ENCODE measurements at regions not wholly inside any gene's neighbourhood (a gene's known extent, or its start where the extent isn't known, plus 50 kb on each side); places are given as distances from the start of the nearest gene placed in this dataset.
A peak's percentile ranks its signal among the peaks of the same experiment; 100 is the strongest.

GRCh38 chr5:128774605-128775004, 190.7 kb upstream of the SLC27A6 start:
- Histone ChIP-seq H3K27me3 (ENCODE audit: control insufficient read depth in 3 of 3, insufficient read depth in 3 of 3, low read length in 3 of 3) (no peaks in the 10 kb centered on the region), H3K27ac (ENCODE audit: low read depth in 1 of 3, low read length in 2 of 3) (no peak overlapping the region), H3K4me1 (ENCODE audit: control insufficient read depth in 3 of 3, insufficient read depth in 2 of 3, low read depth in 1 of 3, low read length in 2 of 3) (no peaks in the 10 kb centered on the region), H3K9me3 (ENCODE audit: control insufficient read depth in 2 of 2, insufficient read depth in 1 of 2, low read depth in 1 of 2, low read length in 1 of 2) (no peaks in the 10 kb centered on the region), H3K36me3 (ENCODE audit: control insufficient read depth in 3 of 3, insufficient read depth in 2 of 3, low read depth in 1 of 3, low read length in 3 of 3) (no peaks in the 10 kb centered on the region), H3K4me3 (ENCODE audit: low read depth in 1 of 3, low read length in 3 of 3) (no peak overlapping the region)
- FAIRE-seq: no peak
- no peak for DNase-seq
- WGBS, 3 donors: 43 to 57% (median 53%) methylated on average over 7 of the region's 7 CpGs

- no peaks in the 10 kb centered on the region for H3K9me3 ChIP-seq (ENCODE audit: control insufficient read depth in 2 of 2, insufficient read depth in 1 of 2, low read depth in 1 of 2, low read length in 1 of 2)
- no peak overlapping the region for H3K27ac ChIP-seq (ENCODE audit: low read depth in 1 of 3, low read length in 2 of 3)
- no peaks in the 10 kb centered on the region for H3K27me3 ChIP-seq (ENCODE audit: control insufficient read depth in 3 of 3, insufficient read depth in 3 of 3, low read length in 3 of 3)
- H3K4me1 ChIP-seq (ENCODE audit: control insufficient read depth in 3 of 3, insufficient read depth in 2 of 3, low read depth in 1 of 3, low read length in 2 of 3): no peaks in the 10 kb centered on the region
- FAIRE-seq: no peak
- H3K4me3 ChIP-seq (ENCODE audit: low read depth in 1 of 3, low read length in 3 of 3): no peak overlapping the region
- no peak for DNase-seq
- no peaks in the 10 kb centered on the region for H3K36me3 ChIP-seq (ENCODE audit: control insufficient read depth in 3 of 3, insufficient read depth in 2 of 3, low read depth in 1 of 3, low read length in 3 of 3)
- WGBS, 3 donors: 67 to 85% (median 81%) methylated on average over 3 of the region's 3 CpGs
Observed at GRCh38 chr5:128775558-128775957, 189.7 kb upstream of the SLC27A6 start.

DNA sequence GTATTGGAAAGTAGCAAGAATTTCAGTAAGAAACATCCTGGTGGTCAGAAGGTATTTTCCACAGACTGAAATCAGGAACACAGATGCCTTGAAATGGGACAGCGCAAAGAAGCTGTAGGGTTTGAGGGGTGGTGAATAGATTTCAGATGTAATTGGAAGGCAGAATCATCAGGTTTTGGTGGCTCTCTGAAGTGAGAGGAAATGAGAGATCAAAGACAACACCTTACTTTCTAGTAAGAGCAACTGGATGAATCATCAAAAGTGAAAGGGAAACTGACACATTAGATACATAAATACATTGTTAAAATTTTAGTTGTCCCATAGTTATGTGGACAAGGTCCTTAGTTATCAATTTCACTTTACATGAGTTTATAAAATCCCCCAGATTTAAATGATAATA, 188.2 kb upstream of the SLC27A6 start:
- DNase-seq (no peak), FAIRE-seq (no peak)
- 90% methylated on average over 1 of the region's 1 CpG for WGBS, 3 donors
- no peak overlapping the region for H3K4me3 ChIP-seq (ENCODE audit: low read depth in 1 of 3, low read length in 3 of 3)
- H3K4me1 ChIP-seq (ENCODE audit: control insufficient read depth in 3 of 3, insufficient read depth in 2 of 3, low read depth in 1 of 3, low read length in 2 of 3): no peaks in the 10 kb centered on the region
- no peaks in the 10 kb centered on the region for H3K36me3 ChIP-seq (ENCODE audit: control insufficient read depth in 3 of 3, insufficient read depth in 2 of 3, low read depth in 1 of 3, low read length in 3 of 3)
- H3K27me3 ChIP-seq (ENCODE audit: control insufficient read depth in 3 of 3, insufficient read depth in 3 of 3, low read length in 3 of 3): no peaks in the 10 kb centered on the region
- no peak overlapping the region for H3K27ac ChIP-seq (ENCODE audit: low read depth in 1 of 3, low read length in 2 of 3)
- no peaks in the 10 kb centered on the region for H3K9me3 ChIP-seq (ENCODE audit: control insufficient read depth in 2 of 2, insufficient read depth in 1 of 2, low read depth in 1 of 2, low read length in 1 of 2)

DNA sequence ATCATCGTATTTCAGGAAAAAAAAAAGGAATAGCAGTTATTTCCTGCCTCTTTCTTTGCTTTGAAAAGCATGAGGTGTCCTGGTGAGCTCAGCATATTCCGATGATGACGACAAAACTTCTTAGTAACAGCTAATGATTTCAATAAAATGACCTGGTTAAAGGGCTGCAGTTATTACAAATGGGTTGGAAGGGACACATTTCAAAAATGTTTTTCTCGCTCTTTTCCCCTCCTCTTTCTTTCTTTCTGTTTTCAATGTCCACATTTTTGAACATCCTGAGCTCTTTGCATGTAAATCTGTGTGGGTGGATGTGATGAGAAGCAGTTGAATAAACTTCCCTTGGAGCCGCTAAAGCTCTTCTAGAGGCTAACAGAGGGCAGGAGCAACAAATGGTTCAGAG, 186.8 kb upstream of the SLC27A6 start:
- WGBS, 3 donors: 63 to 75% (median 69%) methylated on average over 5 of the region's 5 CpGs
- Histone ChIP-seq H3K36me3 (ENCODE audit: control insufficient read depth in 3 of 3, insufficient read depth in 2 of 3, low read depth in 1 of 3, low read length in 3 of 3) (no peaks in the 10 kb centered on the region), H3K27me3 (ENCODE audit: control insufficient read depth in 3 of 3, insufficient read depth in 3 of 3, low read length in 3 of 3) (no peaks in the 10 kb centered on the region), H3K4me1 (ENCODE audit: control insufficient read depth in 3 of 3, insufficient read depth in 2 of 3, low read depth in 1 of 3, low read length in 2 of 3) (no peaks in the 10 kb centered on the region), H3K4me3 (ENCODE audit: low read depth in 1 of 3, low read length in 3 of 3) (no peak overlapping the region), H3K9me3 (ENCODE audit: control insufficient read depth in 2 of 2, insufficient read depth in 1 of 2, low read depth in 1 of 2, low read length in 1 of 2) (no peaks in the 10 kb centered on the region), H3K27ac (ENCODE audit: low read depth in 1 of 3, low read length in 2 of 3) (no peak overlapping the region)
- no peak for FAIRE-seq
- no peak for DNase-seq

GRCh38 chr5:128782446-128782845, 182.8 kb upstream of the SLC27A6 start:
- Histone ChIP-seq H3K36me3 (ENCODE audit: control insufficient read depth in 3 of 3, insufficient read depth in 2 of 3, low read depth in 1 of 3, low read length in 3 of 3) (no peaks in the 10 kb centered on the region), H3K27me3 (ENCODE audit: control insufficient read depth in 3 of 3, insufficient read depth in 3 of 3, low read length in 3 of 3) (no peaks in the 10 kb centered on the region), H3K27ac (ENCODE audit: low read depth in 1 of 3, low read length in 2 of 3) (no peak overlapping the region), H3K4me3 (ENCODE audit: low read depth in 1 of 3, low read length in 3 of 3) (no peak overlapping the region), H3K9me3 (ENCODE audit: control insufficient read depth in 2 of 2, insufficient read depth in 1 of 2, low read depth in 1 of 2, low read length in 1 of 2) (no peaks in the 10 kb centered on the region), H3K4me1 (ENCODE audit: control insufficient read depth in 3 of 3, insufficient read depth in 2 of 3, low read depth in 1 of 3, low read length in 2 of 3) (no peaks in the 10 kb centered on the region)
- no peak for FAIRE-seq
- peak in 1 of 2 donors; percentile 5 for DNase-seq
- WGBS, 3 donors: 24 to 53% (median 52%) methylated on average over 4 of the region's 4 CpGs

DNA sequence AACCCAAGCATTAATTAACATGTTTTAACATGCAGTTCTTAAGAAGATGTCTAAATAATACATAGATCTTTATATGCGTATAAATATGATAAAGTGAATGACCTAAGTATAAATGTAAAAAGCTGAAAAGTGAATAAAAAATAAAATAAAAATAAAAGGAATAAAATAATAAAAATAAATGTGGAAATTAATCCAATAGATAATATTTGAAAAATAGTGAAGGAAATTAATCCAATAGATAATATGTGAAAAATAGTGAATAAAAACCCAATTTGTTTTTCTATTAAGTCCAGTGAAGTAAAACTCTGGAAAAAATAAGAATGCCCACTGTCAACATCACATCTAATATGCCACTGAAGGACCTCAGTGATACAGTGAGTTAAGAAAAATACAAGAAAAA, 180.6 kb upstream of the SLC27A6 start:
- Histone ChIP-seq H3K27ac (ENCODE audit: low read depth in 1 of 3, low read length in 2 of 3) (no peak overlapping the region), H3K27me3 (ENCODE audit: control insufficient read depth in 3 of 3, insufficient read depth in 3 of 3, low read length in 3 of 3) (no peaks in the 10 kb centered on the region), H3K36me3 (ENCODE audit: control insufficient read depth in 3 of 3, insufficient read depth in 2 of 3, low read depth in 1 of 3, low read length in 3 of 3) (no peaks in the 10 kb centered on the region), H3K4me3 (ENCODE audit: low read depth in 1 of 3, low read length in 3 of 3) (no peak overlapping the region), H3K4me1 (ENCODE audit: control insufficient read depth in 3 of 3, insufficient read depth in 2 of 3, low read depth in 1 of 3, low read length in 2 of 3) (no peaks in the 10 kb centered on the region), H3K9me3 (ENCODE audit: control insufficient read depth in 2 of 2, insufficient read depth in 1 of 2, low read depth in 1 of 2, low read length in 1 of 2) (no peaks in the 10 kb centered on the region)
- FAIRE-seq (no peak), DNase-seq (no peak)
- WGBS, 3 donors: 97 to 100% (median 99%) methylated on average over 1 of the region's 1 CpG

DNA sequence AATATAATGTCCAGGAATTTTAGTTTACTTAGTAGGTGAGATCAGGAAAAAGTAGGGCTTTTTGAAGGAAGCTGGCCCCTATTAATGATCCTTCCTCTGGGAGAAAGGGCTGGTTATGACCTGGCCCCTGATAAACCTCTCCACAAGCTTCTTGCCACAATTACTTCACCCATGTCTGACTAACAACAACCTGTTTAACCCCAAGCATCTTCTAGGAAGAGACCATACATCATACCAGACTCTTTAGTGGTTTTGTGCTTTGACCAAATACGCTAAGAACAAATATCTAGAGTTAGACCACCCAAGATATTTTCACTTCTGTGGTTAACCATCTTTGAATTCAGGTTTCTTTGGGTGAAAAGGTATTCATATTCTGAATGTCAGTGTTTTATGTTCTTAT, 174.0 kb upstream of the SLC27A6 start:
- no peak overlapping the region for H3K4me3 ChIP-seq (ENCODE audit: low read depth in 1 of 3, low read length in 3 of 3)
- DNase-seq (no peak), FAIRE-seq (no peak)
- H3K27ac ChIP-seq (ENCODE audit: low read depth in 1 of 3, low read length in 2 of 3): no peak overlapping the region
- H3K27me3 ChIP-seq (ENCODE audit: control insufficient read depth in 3 of 3, insufficient read depth in 3 of 3, low read length in 3 of 3): no peaks in the 10 kb centered on the region
- H3K36me3 ChIP-seq (ENCODE audit: control insufficient read depth in 3 of 3, insufficient read depth in 2 of 3, low read depth in 1 of 3, low read length in 3 of 3): no peaks in the 10 kb centered on the region
- WGBS, 3 donors: 70 to 85% (median 81%) methylated on average over 1 of the region's 1 CpG
- H3K9me3 ChIP-seq (ENCODE audit: control insufficient read depth in 2 of 2, insufficient read depth in 1 of 2, low read depth in 1 of 2, low read length in 1 of 2): no peaks in the 10 kb centered on the region
- H3K4me1 ChIP-seq (ENCODE audit: control insufficient read depth in 3 of 3, insufficient read depth in 2 of 3, low read depth in 1 of 3, low read length in 2 of 3): no peaks in the 10 kb centered on the region

DNA sequence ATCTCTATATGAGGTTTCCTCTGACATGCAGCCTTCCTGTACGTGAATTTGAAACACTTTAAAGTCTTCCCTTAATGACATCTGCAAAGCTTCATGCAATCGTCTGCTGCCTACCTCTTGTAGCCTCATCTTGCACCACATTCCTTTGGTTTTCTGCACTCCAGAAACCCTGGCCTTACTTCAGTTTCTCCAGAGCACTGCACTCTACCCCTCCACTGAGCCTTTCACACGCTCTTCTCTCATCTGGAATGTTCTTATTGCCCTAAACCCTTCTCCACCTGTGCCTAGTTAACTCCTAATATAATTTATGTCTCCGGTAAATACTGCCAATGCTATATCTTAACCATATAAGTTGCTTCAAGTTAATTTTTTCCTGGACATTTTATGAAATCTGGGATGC, 168.8 kb upstream of the SLC27A6 start:
- no peaks in the 10 kb centered on the region for H3K36me3 ChIP-seq (ENCODE audit: control insufficient read depth in 3 of 3, insufficient read depth in 2 of 3, low read depth in 1 of 3, low read length in 3 of 3)
- no peaks in the 10 kb centered on the region for H3K27me3 ChIP-seq (ENCODE audit: control insufficient read depth in 3 of 3, insufficient read depth in 3 of 3, low read length in 3 of 3)
- H3K4me3 ChIP-seq (ENCODE audit: low read depth in 1 of 3, low read length in 3 of 3): no peak overlapping the region
- no peak for DNase-seq
- H3K9me3 ChIP-seq (ENCODE audit: control insufficient read depth in 2 of 2, insufficient read depth in 1 of 2, low read depth in 1 of 2, low read length in 1 of 2): no peaks in the 10 kb centered on the region
- no peaks in the 10 kb centered on the region for H3K4me1 ChIP-seq (ENCODE audit: control insufficient read depth in 3 of 3, insufficient read depth in 2 of 3, low read depth in 1 of 3, low read length in 2 of 3)
- FAIRE-seq: no peak
- H3K27ac ChIP-seq (ENCODE audit: low read depth in 1 of 3, low read length in 2 of 3): no peak overlapping the region
- 59 to 68% (median 63%) methylated on average over 4 of the region's 4 CpGs for whole genome bisulfite sequencing, 3 donors

GRCh38 chr5:128798871-128799270, 166.4 kb upstream of the SLC27A6 start:
- FAIRE-seq (no peak), DNase-seq (no peak)
- no peaks in the 10 kb centered on the region for H3K9me3 ChIP-seq (ENCODE audit: control insufficient read depth in 2 of 2, insufficient read depth in 1 of 2, low read depth in 1 of 2, low read length in 1 of 2)
- no peaks in the 10 kb centered on the region for H3K36me3 ChIP-seq (ENCODE audit: control insufficient read depth in 3 of 3, insufficient read depth in 2 of 3, low read depth in 1 of 3, low read length in 3 of 3)
- no peak overlapping the region for H3K27ac ChIP-seq (ENCODE audit: low read depth in 1 of 3, low read length in 2 of 3)
- no peaks in the 10 kb centered on the region for H3K4me1 ChIP-seq (ENCODE audit: control insufficient read depth in 3 of 3, insufficient read depth in 2 of 3, low read depth in 1 of 3, low read length in 2 of 3)
- no peaks in the 10 kb centered on the region for H3K27me3 ChIP-seq (ENCODE audit: control insufficient read depth in 3 of 3, insufficient read depth in 3 of 3, low read length in 3 of 3)
- H3K4me3 ChIP-seq (ENCODE audit: low read depth in 1 of 3, low read length in 3 of 3): no peak overlapping the region

All from small intestine (tissue), 7 donors.